ENCODE measurements at regions not wholly inside any gene's neighbourhood (a gene's known extent, or its start where the extent isn't known, plus 50 kb on each side); places are given as distances from the start of the nearest gene placed in this dataset.

GRCh38 chr2:215705771-215706361 is 270.0 kb upstream of the FN1 start:
- no peak for ATAC-seq
- POLR2A ChIA-PET, result no interaction called here
- no TSS peak for BruUV-seq (replicated peaks)

GRCh38 chr2:215705281-215705680 is 269.4 kb upstream of the FN1 start:
- ChIA-PET CTCF (no interaction called here), POLR2A (no interaction called here)
- in situ Hi-C loops (cut with HindIII; ENCODE audit: low pct_unique_long_range_greater_than_20kb, low sequenced_read_pairs), result no loop called here
- no peak for TF ChIP-seq CTCF (IDR thresholded peaks at IDR 0.05)
- no peak for TF ChIP-seq SIN3A (IDR thresholded peaks at IDR 0.05; ENCODE audit: borderline replicate concordance, insufficient read depth, low read depth, low read length)
- TF ChIP-seq REST (IDR thresholded peaks at IDR 0.05; ENCODE audit: insufficient read depth in 1 of 2, low read depth in 2 of 2, low read length in 1 of 2), result no peak
- no peak for TF ChIP-seq POLR2AphosphoS5 (IDR thresholded peaks at IDR 0.05; ENCODE audit: low read depth, low read length)
- TF ChIP-seq TCF7L2 (IDR thresholded peaks at IDR 0.05; ENCODE audit: low read depth, low read length), result no peak
- BruUV-seq (replicated peaks), result no TSS peak
- DNase-seq (ENCODE audit: low read depth, low spot score), result no peak
- intact Hi-C loops (cut with micrococcal nuclease; ENCODE audit: unreplicated experiment), result no loop called here
- no peak for ATAC-seq
- no peak overlapping the region for H3K4me3 ChIP-seq (ENCODE audit: low read depth in 2 of 2, low read length in 2 of 2)
- no peaks in the 10 kb centered on the region for H3K36me3 ChIP-seq (ENCODE audit: control insufficient read depth, insufficient read depth, low read length)
- H3K4me1 ChIP-seq (ENCODE audit: control insufficient read depth, insufficient read depth, low read length), result no peaks in the 10 kb centered on the region
- no peak overlapping the region for H3K27ac ChIP-seq (ENCODE audit: low read length)
- H3K9me3 ChIP-seq (ENCODE audit: control insufficient read depth, insufficient read depth, low read depth, low read length), result no peaks in the 10 kb centered on the region
- H3K27me3 ChIP-seq (ENCODE audit: control insufficient read depth, insufficient read depth, low read length), result no peaks in the 10 kb centered on the region

More at GRCh38 chr2:215705771-215706361, 270.0 kb upstream of the FN1 start:
- TF ChIP-seq CTCF (IDR thresholded peaks at IDR 0.05), result no peak
- no peak for TF ChIP-seq REST (IDR thresholded peaks at IDR 0.05; ENCODE audit: insufficient read depth in 1 of 2, low read depth in 2 of 2, low read length in 1 of 2)
- no peak for TF ChIP-seq SIN3A (IDR thresholded peaks at IDR 0.05; ENCODE audit: borderline replicate concordance, insufficient read depth, low read depth, low read length)
- TF ChIP-seq POLR2AphosphoS5 (IDR thresholded peaks at IDR 0.05; ENCODE audit: low read depth, low read length), result no peak
- TF ChIP-seq TCF7L2 (IDR thresholded peaks at IDR 0.05; ENCODE audit: low read depth, low read length), result no peak
- CTCF ChIA-PET, result no interaction called here
- in situ Hi-C loops (cut with HindIII; ENCODE audit: low pct_unique_long_range_greater_than_20kb, low sequenced_read_pairs), result no loop called here
- no peaks in the 10 kb centered on the region for H3K9me3 ChIP-seq (ENCODE audit: control insufficient read depth, insufficient read depth, low read depth, low read length)
- H3K27ac ChIP-seq (ENCODE audit: low read length), result no peak overlapping the region
- intact Hi-C loops (cut with micrococcal nuclease; ENCODE audit: unreplicated experiment), result no loop called here
- no peaks in the 10 kb centered on the region for H3K27me3 ChIP-seq (ENCODE audit: control insufficient read depth, insufficient read depth, low read length)
- no peak overlapping the region for H3K4me3 ChIP-seq (ENCODE audit: low read depth in 2 of 2, low read length in 2 of 2)
- no peak for DNase-seq (ENCODE audit: low read depth, low spot score)
- H3K4me1 ChIP-seq (ENCODE audit: control insufficient read depth, insufficient read depth, low read length), result no peaks in the 10 kb centered on the region
- no peaks in the 10 kb centered on the region for H3K36me3 ChIP-seq (ENCODE audit: control insufficient read depth, insufficient read depth, low read length)
